ENCODE measurements at regions not wholly inside any gene's neighbourhood (a gene's known extent, or its start where the extent isn't known, plus 50 kb on each side); places are given as distances from the start of the nearest gene placed in this dataset.

DNA sequence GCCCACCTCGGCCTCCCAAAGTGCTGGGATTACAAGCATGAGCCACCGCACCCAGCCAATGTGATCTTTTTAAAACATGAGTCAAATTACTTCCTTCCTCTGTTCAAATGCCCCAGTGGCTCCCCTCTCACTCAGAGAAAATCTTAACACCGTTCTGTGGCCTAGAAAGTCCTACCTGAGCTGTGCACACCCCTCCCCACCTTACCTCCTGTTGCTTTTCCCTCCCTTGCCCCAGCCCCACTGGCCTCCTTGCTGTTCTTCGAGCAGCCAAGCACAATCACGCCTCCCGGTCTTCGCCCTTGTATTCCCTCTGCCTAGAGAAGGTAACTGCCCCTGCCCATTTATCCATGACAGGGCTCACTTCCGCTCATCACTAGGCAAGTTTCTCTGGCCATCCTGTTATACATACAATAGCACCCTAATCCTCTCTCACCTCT is 62.6 kb upstream of the RPL11 start:
- TF ChIP-seq, protein P1, sequence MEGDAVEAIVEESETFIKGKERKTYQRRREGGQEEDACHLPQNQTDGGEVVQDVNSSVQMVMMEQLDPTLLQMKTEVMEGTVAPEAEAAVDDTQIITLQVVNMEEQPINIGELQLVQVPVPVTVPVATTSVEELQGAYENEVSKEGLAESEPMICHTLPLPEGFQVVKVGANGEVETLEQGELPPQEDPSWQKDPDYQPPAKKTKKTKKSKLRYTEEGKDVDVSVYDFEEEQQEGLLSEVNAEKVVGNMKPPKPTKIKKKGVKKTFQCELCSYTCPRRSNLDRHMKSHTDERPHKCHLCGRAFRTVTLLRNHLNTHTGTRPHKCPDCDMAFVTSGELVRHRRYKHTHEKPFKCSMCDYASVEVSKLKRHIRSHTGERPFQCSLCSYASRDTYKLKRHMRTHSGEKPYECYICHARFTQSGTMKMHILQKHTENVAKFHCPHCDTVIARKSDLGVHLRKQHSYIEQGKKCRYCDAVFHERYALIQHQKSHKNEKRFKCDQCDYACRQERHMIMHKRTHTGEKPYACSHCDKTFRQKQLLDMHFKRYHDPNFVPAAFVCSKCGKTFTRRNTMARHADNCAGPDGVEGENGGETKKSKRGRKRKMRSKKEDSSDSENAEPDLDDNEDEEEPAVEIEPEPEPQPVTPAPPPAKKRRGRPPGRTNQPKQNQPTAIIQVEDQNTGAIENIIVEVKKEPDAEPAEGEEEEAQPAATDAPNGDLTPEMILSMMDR (IDR thresholded peaks at IDR 0.05), result no peak
- TF ChIP-seq POLR2A (IDR thresholded peaks at IDR 0.05), result no peak

All from adrenal gland (tissue), 5 donors.